GM12878 (cell line): ENCODE measurements at regions not wholly inside any gene's neighbourhood (a gene's known extent, or its start where the extent isn't known, plus 50 kb on each side); places are given as distances from the start of the nearest gene placed in this dataset.

ENCODE experiments used
- ATAC-seq: fragments of 200-7000 bp; cut with Tn5 transposase; 3 replicates; pipeline ENCODE4 v1.9.1; 2020; ENCODE audit warnings: mild to moderate bottlenecking, moderate library complexity
- BruUV-seq: library from RNA; stranded (reverse); fragments of 400-500 nt; replicated peaks from 2 replicates; lab custom pipeline; 2021; lab: Mats Ljungman, UMichigan
- CTCF ChIA-PET: fragments of 300-600 bp; sonication (Branson Sonifier 250); formaldehyde crosslinking; extraction: SDS; loops from one replicate; lab custom pipeline; 2021; ENCODE audit warnings: inconsistent platforms; lab: Yijun Ruan, JAX
- POLR2A ChIA-PET: fragments of 350-600 bp; formaldehyde crosslinking; extraction: SDS; loops from one replicate; lab custom pipeline; 2021; ENCODE audit warnings: inconsistent platforms; lab: Charles Lee
- RAD21 ChIA-PET: fragments of 300-600 bp; sonication (Branson Sonifier 250); formaldehyde crosslinking; loops from one replicate; lab custom pipeline; 2023; ENCODE audit warnings: antibody characterized with exemption; ENCODE audit not compliant: unreplicated experiment; lab: Charles Lee
- SMC1A ChIA-PET: fragments of 300-600 bp; sonication (Branson Sonifier 250); formaldehyde crosslinking; loops from one replicate; lab custom pipeline; 2023; ENCODE audit not compliant: unreplicated experiment, uncharacterized antibody; lab: Charles Lee
- DNase-seq: peaks from one replicate; pipeline ENCODE4 v3.0.0-alpha.2; 2011; ENCODE audit warnings: low read depth, low spot score
- FAIRE-seq: peaks from 3 replicates; lab custom pipeline; 2011; peaks lifted over from hg19 to GRCh38; lab: Jason Lieb, UNC
- H2AFZ ChIP-seq: 2 replicates; pipeline ENCODE4 v1.6.0; 2011; ENCODE audit warnings: low read depth, low read length, control low read depth; ENCODE audit not compliant: control insufficient read depth
- H3K27ac ChIP-seq: 2 replicates; pipeline ENCODE4 v1.5.1; 2011; ENCODE audit warnings: control low read depth; ENCODE audit not compliant: control insufficient read depth, insufficient read depth
- H3K27me3 ChIP-seq, 2 experiments: replicated peaks in 1 of 2; 2 replicates each; pipeline versions ENCODE4 v1.6.0 to v1.6.1; 2011; ENCODE audit warnings: low read length in 1 of 2; ENCODE audit not compliant: control insufficient read depth in 2 of 2, insufficient read depth in 2 of 2
- H3K36me3 ChIP-seq, 2 experiments: 2 replicates each; pipeline ENCODE4 v1.5.1; 2011; ENCODE audit warnings: low read length in 1 of 2; ENCODE audit not compliant: control insufficient read depth in 2 of 2, insufficient read depth in 2 of 2
- H3K4me1 ChIP-seq: 2 replicates; pipeline ENCODE4 v1.6.1; 2011; ENCODE audit warnings: mild to moderate bottlenecking, low read length, moderate library complexity, mixed read lengths; ENCODE audit not compliant: control insufficient read depth, insufficient read depth
- H3K4me2 ChIP-seq: 2 replicates; pipeline ENCODE4 v1.6.0; 2011; ENCODE audit warnings: control low read depth; ENCODE audit not compliant: control insufficient read depth, insufficient read depth
- H3K4me3 ChIP-seq: fragments of 200-600 bp; sonication (generic); 2 replicates; pipeline ENCODE4 v1.5.1; 2016
- H3K79me2 ChIP-seq: 2 replicates; pipeline ENCODE4 v1.6.0; 2011; ENCODE audit warnings: low read length; ENCODE audit not compliant: control insufficient read depth, insufficient read depth
- H3K9ac ChIP-seq: 2 replicates; pipeline ENCODE4 v1.8.0; 2011; ENCODE audit warnings: low read length, control low read depth, mixed read lengths; ENCODE audit not compliant: control insufficient read depth, insufficient read depth
- H3K9me3 ChIP-seq: replicated peaks from 3 replicates; pipeline ENCODE4 v1.5.1; 2011; ENCODE audit warnings: mild to moderate bottlenecking, low read length; ENCODE audit not compliant: control insufficient read depth, insufficient read depth
- H4K20me1 ChIP-seq: 2 replicates; pipeline ENCODE4 v1.6.0; 2011; ENCODE audit not compliant: control insufficient read depth, insufficient read depth
- BACH1 ChIP-seq: fragments of 450-650 bp; IDR thresholded peaks from 2 replicates; pipeline ENCODE4 v1.6.1; 2017; ENCODE audit warnings: mild to moderate bottlenecking, borderline replicate concordance
- EED ChIP-seq: sonication (generic); IDR thresholded peaks from 2 replicates; pipeline ENCODE4 v1.6.1; 2016; ENCODE audit warnings: antibody characterized with exemption, low read depth
- EGR1 ChIP-seq, 2 experiments: IDR thresholded peaks; 1 replicate in 1 of 2; 2 replicates in 1 of 2; pipeline ENCODE4 v1.6.1; 2011 to 2012; ENCODE audit warnings: low read depth in 2 of 2, low read length in 2 of 2, borderline replicate concordance in 1 of 2, mild to moderate bottlenecking in 1 of 2, moderate library complexity in 1 of 2
- JUNB ChIP-seq: IDR thresholded peaks from 2 replicates; pipeline ENCODE4 v1.6.1; 2016; ENCODE audit warnings: antibody characterized with exemption, mild to moderate bottlenecking
- JUND ChIP-seq: IDR thresholded peaks from 2 replicates; pipeline ENCODE4 v1.6.1; 2012; ENCODE audit warnings: low read depth, mild to moderate bottlenecking, low read length, improper control_type of control experiment, moderate library complexity
- KLF5 ChIP-seq: fragments of 450-650 bp; IDR thresholded peaks from 2 replicates; pipeline ENCODE4 v1.6.1; 2014; ENCODE audit warnings: mild to moderate bottlenecking; ENCODE audit not compliant: partially characterized antibody
- MYC ChIP-seq: IDR thresholded peaks from 2 replicates; pipeline ENCODE4 v1.6.1; 2011; ENCODE audit warnings: mild to moderate bottlenecking, low read length, moderate library complexity, inconsistent platforms; ENCODE audit not compliant: insufficient read depth, insufficient replicate concordance, insufficient read length, severe bottlenecking
- NFYB ChIP-seq: IDR thresholded peaks from 2 replicates; pipeline ENCODE4 v1.6.1; 2011; ENCODE audit warnings: low read depth, mild to moderate bottlenecking, low read length, improper control_type of control experiment, moderate library complexity; ENCODE audit not compliant: insufficient read depth
- NR2C2 ChIP-seq: IDR thresholded peaks from 2 replicates; pipeline ENCODE4 v1.6.1; 2011; ENCODE audit warnings: borderline replicate concordance, low read depth; ENCODE audit not compliant: control insufficient read depth, insufficient read length
- PML ChIP-seq: IDR thresholded peaks from 2 replicates; pipeline ENCODE4 v1.6.1; 2012; ENCODE audit warnings: low read length, inconsistent platforms
- RELB ChIP-seq: fragments of 450-650 bp; IDR thresholded peaks from 2 replicates; pipeline ENCODE4 v1.6.1; 2017; ENCODE audit warnings: low read depth, mild to moderate bottlenecking, moderate library complexity
- RUNX3 ChIP-seq: IDR thresholded peaks from 2 replicates; pipeline ENCODE4 v1.6.1; 2012; ENCODE audit warnings: low read length, inconsistent platforms
- SMARCA5 ChIP-seq: fragments of 450-650 bp; IDR thresholded peaks from 2 replicates; pipeline ENCODE4 v1.6.1; 2017; ENCODE audit warnings: mild to moderate bottlenecking
- SMC3 ChIP-seq: IDR thresholded peaks from 2 replicates; pipeline ENCODE4 v1.6.1; 2011; ENCODE audit warnings: low read length, improper control_type of control experiment, borderline replicate concordance
- SP1 ChIP-seq: IDR thresholded peaks from one replicate; pipeline ENCODE4 v1.6.1; 2011; ENCODE audit warnings: low read depth, low read length
- YY1 ChIP-seq: IDR thresholded peaks from 2 replicates; pipeline ENCODE4 v1.6.1; 2011; ENCODE audit warnings: low read depth, mild to moderate bottlenecking, low read length
- ZNF384 ChIP-seq: IDR thresholded peaks from 2 replicates; pipeline ENCODE4 v1.6.1; 2012; ENCODE audit warnings: low read depth, mild to moderate bottlenecking, low read length, improper control_type of control experiment, borderline replicate concordance
- WGBS: methylation state at CpG from one replicate; pipeline ENCODE4 v1.1.6; 2016; ENCODE audit warnings: low lambda C conversion rate; ENCODE audit not compliant: insufficient replicate concordance, insufficient coverage; ENCODE audit errors: missing lambda C conversion rate; 5-methylcytosine and 5-hydroxymethylcytosine counted together
- in situ Hi-C: fragments of 300-500 bp; cut with MboI; formaldehyde crosslinking; loops from 9 replicates; pipeline ENCODE4 v1.14.3; 2018; ENCODE audit warnings: mixed read lengths
- intact Hi-C: fragments of 100-400 bp; cut with micrococcal nuclease; formaldehyde crosslinking; loops from one replicate; pipeline ENCODE4 v1.14.2; 2022; ENCODE audit not compliant: unreplicated experiment

DNA sequence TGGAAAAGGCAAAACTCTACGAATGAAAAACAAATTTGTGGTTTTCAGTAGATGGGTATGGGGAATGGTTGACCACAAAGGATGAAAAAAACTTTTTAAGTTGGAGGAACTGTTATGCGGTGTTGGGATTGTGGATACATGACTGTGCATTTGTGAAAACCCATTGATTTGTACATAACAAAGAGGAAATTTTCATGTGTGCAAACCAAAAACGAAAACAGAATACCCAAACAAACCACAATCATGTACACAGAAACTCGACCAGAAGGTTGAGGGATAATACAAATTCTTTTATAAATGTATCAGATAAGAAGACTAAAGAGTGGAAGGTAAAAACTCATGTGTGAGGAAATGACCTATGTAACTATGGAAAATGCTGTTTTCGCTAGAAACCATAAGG, 1012.4 kb downstream of the CDH18 start (continued):
- TF ChIP-seq BACH1 (no peak), NR2C2 (no peak), ZNF384 (no peak)

DNA sequence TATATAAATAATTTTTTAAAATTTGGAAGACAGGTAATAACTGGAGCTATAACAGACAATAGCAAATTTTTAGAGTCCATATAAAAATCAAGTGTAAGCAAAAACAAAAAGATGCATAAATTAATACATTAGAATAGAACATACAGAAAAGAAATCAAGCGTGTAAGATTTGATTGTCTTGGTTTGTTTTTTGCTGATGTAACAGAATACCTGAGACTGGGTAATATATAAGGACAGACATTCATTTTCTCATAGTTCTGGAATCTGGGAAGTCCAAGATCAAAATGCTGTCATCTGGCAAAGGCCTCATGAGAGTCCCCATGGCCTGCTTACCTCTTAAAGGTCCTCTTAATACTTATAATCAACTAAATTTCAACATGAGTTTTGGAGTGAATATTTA, 1010.1 kb downstream of the CDH18 start:
- H3K9me3 ChIP-seq = no peaks in the 10 kb centered on the region
- in situ Hi-C loops (no loop called here), intact Hi-C loops (no loop called here)
- no TSS peak for BruUV-seq
- H2AFZ ChIP-seq = no peak overlapping the region
- H3K4me2 ChIP-seq = no peak overlapping the region
- no peaks in the 10 kb centered on the region for H3K27me3 ChIP-seq
- no peak overlapping the region for H3K4me3 ChIP-seq
- ATAC-seq = no peak
- ChIA-PET POLR2A (no interaction called here), RAD21 (interaction anchor here (0.5 kb wide), 1 partner anchor 150 kb away, joined by 3 read pairs; no protein-coding TSS in a partner anchor), SMC1A (no interaction called here), CTCF (no interaction called here)
- WGBS = 52% methylated on average over 1 of the region's 1 CpG
- TF ChIP-seq ZNF384 (no peak), JUND (no peak)
- no peaks in the 10 kb centered on the region for H3K36me3 ChIP-seq
- no peak overlapping the region for H3K9ac ChIP-seq
- no peak for DNase-seq
- FAIRE-seq = no peak
- no peaks in the 10 kb centered on the region for H3K4me1 ChIP-seq
- H3K79me2 ChIP-seq = no peaks in the 10 kb centered on the region
- H4K20me1 ChIP-seq = no peaks in the 10 kb centered on the region
- no peak overlapping the region for H3K27ac ChIP-seq

- 40% methylated on average over 6 of the region's 6 CpGs for WGBS
- no peak overlapping the region for H3K27ac ChIP-seq
- ChIA-PET POLR2A (no interaction called here), SMC1A (no interaction called here), RAD21 (no interaction called here), CTCF (no interaction called here)
- H3K36me3 ChIP-seq = no peaks in the 10 kb centered on the region
- in situ Hi-C loops (no loop called here), intact Hi-C loops (no loop called here)
- no peak for DNase-seq
- H3K4me3 ChIP-seq = no peak overlapping the region
- H3K4me2 ChIP-seq = no peak overlapping the region
- H2AFZ ChIP-seq = no peak overlapping the region
- H3K9me3 ChIP-seq = no peaks in the 10 kb centered on the region
- H3K4me1 ChIP-seq = no peaks in the 10 kb centered on the region
- no peak overlapping the region for H3K9ac ChIP-seq
- H4K20me1 ChIP-seq = no peaks in the 10 kb centered on the region
- FAIRE-seq = no peak
- H3K27me3 ChIP-seq = no peaks in the 10 kb centered on the region
- BruUV-seq = no TSS peak
- ATAC-seq = no peak
- no peaks in the 10 kb centered on the region for H3K79me2 ChIP-seq
- TF ChIP-seq MYC (no peak), NFYB (no peak), JUNB (no peak), EGR1 (IDR thresholded peaks at IDR 0.05; ENCODE audit: borderline replicate concordance in 1 of 2, low read depth in 2 of 2, low read length in 2 of 2) (no peak), PML (no peak), SMARCA5 (no peak), YY1 (no peak), SMC3 (no peak), SP1 (no peak), RUNX3 (no peak), KLF5 (no peak), EED (no peak), RELB (no peak)
Measured at GRCh38 chr5:18984559-18985080, 1003.4 kb downstream of the CDH18 start.
